Right atrium auricular region (tissue), 2 donors: ENCODE measurements at regions not wholly inside any gene's neighbourhood (a gene's known extent, or its start where the extent isn't known, plus 50 kb on each side); places are given as distances from the start of the nearest gene placed in this dataset.
A peak's percentile ranks its signal among the peaks of the same experiment; 100 is the strongest.

Experiments used
- DNase-seq: peaks from one replicate; pipeline ENCODE4 v3.0.0-alpha.2; 2019; ENCODE audit warnings: low spot score
- H3K27ac ChIP-seq, 2 donors: fragments of 200-600 bp; sonication (generic); 1 replicate in 1 of 2; 2 replicates in 1 of 2; pipeline ENCODE4 v1.5.1; 2016 to 2019
- H3K27me3 ChIP-seq, 2 donors: fragments of 200-600 bp; sonication (generic); one replicate each; pipeline versions ENCODE4 v1.5.1 to v1.6.0; 2017 to 2019
- H3K36me3 ChIP-seq: fragments of 200-600 bp; sonication (generic); one replicate; pipeline ENCODE4 v1.5.1; 2016
- H3K4me1 ChIP-seq, 2 donors: fragments of 200-600 bp; sonication (generic); one replicate each; pipeline versions ENCODE4 v1.5.1 to v1.6.0; 2017 to 2019
- H3K4me3 ChIP-seq, 2 donors: fragments of 200-600 bp; sonication (generic); 1 replicate in 1 of 2; 2 replicates in 1 of 2; pipeline ENCODE4 v1.5.1; 2017 to 2019; ENCODE audit warnings: mild to moderate bottlenecking in 1 of 2, moderate library complexity in 1 of 2
- H3K9me3 ChIP-seq, 2 donors: fragments of 200-600 bp; sonication (generic); one replicate each; pipeline ENCODE4 v1.5.1; 2019
- CTCF ChIP-seq, 2 donors: fragments of 200-600 bp; sonication (generic); IDR thresholded peaks; one replicate each; pipeline ENCODE4 v1.5.1; 2019; ENCODE audit warnings: antibody characterized with exemption in 2 of 2

GRCh38 chr2:215794829-215795546, 218.4 kb downstream of the MREG start:
- no peaks in the 10 kb centered on the region for H3K36me3 ChIP-seq
- no peak for TF ChIP-seq CTCF (IDR thresholded peaks at IDR 0.05)
- no peaks in the 10 kb centered on the region for H3K9me3 ChIP-seq
- H3K4me3 ChIP-seq, result no peak overlapping the region
- no peak overlapping the region for H3K27ac ChIP-seq
- no peaks in the 10 kb centered on the region for H3K27me3 ChIP-seq
- no peak for DNase-seq
- peaks cover 0 to 8% of the 10 kb centered on the region in 2 donors for H3K4me1 ChIP-seq

- TF ChIP-seq CTCF (IDR thresholded peaks at IDR 0.05), result no peak
- H3K27ac ChIP-seq, result peak overlapping the region in 1 of 2 donors; percentile 50
These were observed 219.4 kb downstream of the MREG start for GRCh38 chr2:215793747-215794595.

GRCh38 chr2:215791481-215791937, 221.8 kb downstream of the MREG start:
- H3K4me3 ChIP-seq, result no peak overlapping the region
- no peak for TF ChIP-seq CTCF (IDR thresholded peaks at IDR 0.05)
- H3K4me1 ChIP-seq, result peaks cover 0 to 8% of the 10 kb centered on the region in 2 donors
- H3K27me3 ChIP-seq, result no peaks in the 10 kb centered on the region
- H3K9me3 ChIP-seq, result no peaks in the 10 kb centered on the region
- no peak for DNase-seq
- no peak overlapping the region for H3K27ac ChIP-seq
- no peaks in the 10 kb centered on the region for H3K36me3 ChIP-seq

More at GRCh38 chr2:215793747-215794595, 219.4 kb downstream of the MREG start:
- Histone ChIP-seq H3K4me1 (peaks cover 0 to 8% of the 10 kb centered on the region in 2 donors), H3K4me3 (no peak overlapping the region), H3K9me3 (no peaks in the 10 kb centered on the region), H3K36me3 (no peaks in the 10 kb centered on the region), H3K27me3 (no peaks in the 10 kb centered on the region)
- no peak for DNase-seq

GRCh38 chr2:215790523-215791421, 222.6 kb downstream of the MREG start:
- DNase-seq, result no peak
- H3K4me1 ChIP-seq, result peaks cover 0 to 8% of the 10 kb centered on the region in 2 donors
- no peaks in the 10 kb centered on the region for H3K9me3 ChIP-seq
- TF ChIP-seq CTCF (IDR thresholded peaks at IDR 0.05), result no peak
- no peaks in the 10 kb centered on the region for H3K27me3 ChIP-seq
- no peak overlapping the region for H3K27ac ChIP-seq
- H3K4me3 ChIP-seq, result no peak overlapping the region
- no peaks in the 10 kb centered on the region for H3K36me3 ChIP-seq

GRCh38 chr2:215787565-215788178, 225.7 kb downstream of the MREG start:
- no peaks in the 10 kb centered on the region for H3K36me3 ChIP-seq
- no peak overlapping the region for H3K27ac ChIP-seq
- no peaks in the 10 kb centered on the region for H3K27me3 ChIP-seq
- H3K4me3 ChIP-seq, result no peak overlapping the region
- H3K4me1 ChIP-seq, result peaks cover 0 to 6% of the 10 kb centered on the region in 2 donors
- no peaks in the 10 kb centered on the region for H3K9me3 ChIP-seq
- DNase-seq, result no peak
- no peak for TF ChIP-seq CTCF (IDR thresholded peaks at IDR 0.05)
